HFFc6 (cell line): ENCODE measurements at regions not wholly inside any gene's neighbourhood (a gene's known extent, or its start where the extent isn't known, plus 50 kb on each side); places are given as distances from the start of the nearest gene placed in this dataset.

Experiments
- DNase-seq: peaks from one replicate; pipeline ENCODE4 v3.0.0-alpha.2; 2018
- H3K27ac Mint-ChIP-seq: 2 replicates; pipeline ENCODE4 v1.8.0; 2020; ENCODE audit warnings: mild to moderate bottlenecking, mixed read lengths
- H3K27me3 Mint-ChIP-seq: 2 replicates; pipeline ENCODE4 v1.8.0; 2021; ENCODE audit warnings: mild to moderate bottlenecking, moderate library complexity, mixed read lengths; ENCODE audit not compliant: insufficient read depth
- H3K36me3 Mint-ChIP-seq: 2 replicates; pipeline ENCODE4 v1.8.0; 2021; ENCODE audit warnings: low read depth, mixed read lengths
- H3K4me1 Mint-ChIP-seq: 2 replicates; pipeline ENCODE4 v1.8.0; 2020; ENCODE audit warnings: low read depth, mixed read lengths
- H3K4me3 Mint-ChIP-seq: 2 replicates; pipeline ENCODE4 v1.8.0; 2020; ENCODE audit warnings: mild to moderate bottlenecking, moderate library complexity, mixed read lengths
- H3K9me3 Mint-ChIP-seq: 2 replicates; pipeline ENCODE4 v1.8.0; 2020; ENCODE audit warnings: mild to moderate bottlenecking, mixed read lengths
- CTCF ChIP-seq: fragments of 200-600 bp; sonication (generic); IDR thresholded peaks from 2 replicates; pipeline ENCODE4 v1.5.0; 2021; ENCODE audit warnings: antibody characterized with exemption, mild to moderate bottlenecking

- no peak overlapping the region for H3K27ac Mint-ChIP-seq
- no peak overlapping the region for H3K4me3 Mint-ChIP-seq
- no peaks in the 10 kb centered on the region for H3K36me3 Mint-ChIP-seq
- H3K4me1 Mint-ChIP-seq = peaks cover 6% of the 10 kb centered on the region; the same call in 1 of the 2 replicates
- no peaks in the 10 kb centered on the region for H3K27me3 Mint-ChIP-seq
- no peak for DNase-seq
- no peak for TF ChIP-seq CTCF
- H3K9me3 Mint-ChIP-seq = peaks cover 19% of the 10 kb centered on the region; the same call in 1 of the 2 replicates
These were observed 399.6 kb upstream of the EPHA3 start for GRCh38 chr3:88707837-88708236.

GRCh38 chr3:88712552-88712951 is 394.9 kb upstream of the EPHA3 start:
- no peaks in the 10 kb centered on the region for H3K36me3 Mint-ChIP-seq
- H3K27ac Mint-ChIP-seq = no peak overlapping the region
- H3K4me3 Mint-ChIP-seq = no peak overlapping the region
- peaks cover 14% of the 10 kb centered on the region; the same call in 1 of the 2 replicates for H3K4me1 Mint-ChIP-seq
- DNase-seq = no peak
- peaks cover 22% of the 10 kb centered on the region; the same call in 1 of the 2 replicates for H3K9me3 Mint-ChIP-seq
- no peak for TF ChIP-seq CTCF
- no peaks in the 10 kb centered on the region for H3K27me3 Mint-ChIP-seq

GRCh38 chr3:88713233-88713691 is 394.2 kb upstream of the EPHA3 start:
- peak; percentile 25 for DNase-seq
- TF ChIP-seq CTCF = no peak
- Mint-ChIP-seq H3K4me1 (peaks cover 14% of the 10 kb centered on the region; the same call in 1 of the 2 replicates), H3K27ac (peak overlapping the region; percentile 56; the same call in 1 of the 2 replicates), H3K9me3 (peaks cover 22% of the 10 kb centered on the region; the same call in 1 of the 2 replicates), H3K36me3 (no peaks in the 10 kb centered on the region), H3K4me3 (no peak overlapping the region), H3K27me3 (no peaks in the 10 kb centered on the region)

- no peak for DNase-seq
- Mint-ChIP-seq H3K27ac (no peak overlapping the region), H3K9me3 (peaks cover 30% of the 10 kb centered on the region), H3K36me3 (no peaks in the 10 kb centered on the region), H3K4me3 (no peak overlapping the region), H3K4me1 (no peaks in the 10 kb centered on the region; the same call in 1 of the 2 replicates), H3K27me3 (no peaks in the 10 kb centered on the region; the same call in 1 of the 2 replicates)
- no peak for TF ChIP-seq CTCF
These were observed 381.8 kb upstream of the EPHA3 start for GRCh38 chr3:88725440-88726165.

- Mint-ChIP-seq H3K36me3 (no peaks in the 10 kb centered on the region), H3K27me3 (no peaks in the 10 kb centered on the region; the same call in 1 of the 2 replicates), H3K4me3 (no peak overlapping the region), H3K9me3 (peaks cover 14% of the 10 kb centered on the region; the same call in 1 of the 2 replicates), H3K4me1 (no peaks in the 10 kb centered on the region), H3K27ac (no peak overlapping the region)
- TF ChIP-seq CTCF = no peak
- DNase-seq = no peak
These were observed 375.2 kb upstream of the EPHA3 start for GRCh38 chr3:88732186-88732585.
